ENCODE measurements at regions not wholly inside any gene's neighbourhood (a gene's known extent, or its start where the extent isn't known, plus 50 kb on each side); places are given as distances from the start of the nearest gene placed in this dataset.

DNA sequence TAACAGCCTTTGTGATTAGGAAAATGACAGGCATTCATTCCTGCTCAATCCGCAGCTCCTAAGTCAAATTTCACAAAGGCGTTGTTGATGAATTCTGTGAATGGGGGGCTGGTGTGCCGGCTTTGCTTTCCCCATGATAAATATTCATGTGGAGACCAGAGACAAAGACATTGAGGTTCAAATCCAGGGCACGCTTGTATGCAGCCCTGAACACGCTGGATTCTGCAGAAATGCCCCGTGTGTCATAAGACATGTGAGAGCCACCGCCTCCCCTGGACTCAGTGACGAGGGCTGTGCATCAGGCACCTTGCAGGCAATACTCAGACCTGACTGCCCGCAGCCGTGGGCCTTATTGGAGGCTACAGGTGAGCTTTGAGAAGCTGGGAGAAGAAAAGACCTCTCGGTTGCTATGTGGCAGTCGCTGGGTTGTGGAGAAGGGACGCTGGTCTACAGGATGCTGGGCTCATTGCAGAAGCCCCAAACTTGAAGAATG, 906.2 kb downstream of the BRD1 start:
- TF ChIP-seq POLR2AphosphoS5 (IDR thresholded peaks at IDR 0.05) (no peak), CTCF (IDR thresholded peaks at IDR 0.05) (no peak)
